Left cardiac atrium (tissue), 4 donors: ENCODE measurements at regions not wholly inside any gene's neighbourhood (a gene's known extent, or its start where the extent isn't known, plus 50 kb on each side); places are given as distances from the start of the nearest gene placed in this dataset.

Source experiments
- ATAC-seq, 2 donors: fragments of 200-7000 bp; cut with Tn5 transposase; one replicate each; pipeline ENCODE4 v1.9.1; 2020; ENCODE audit warnings: mild to moderate bottlenecking in 2 of 2, moderate library complexity in 2 of 2
- DNase-seq: peaks from one replicate; pipeline ENCODE4 v3.0.0-alpha.2; 2020
- intact Hi-C, 2 donors: fragments of 100-400 bp; cut with DNase I; formaldehyde crosslinking; loops; one replicate each; pipeline versions ENCODE4 v1.14.1 to v1.15.1; 2022 to 2023
- donor health status: DM: no; HTN: yes; CAD: no.
- donor health status: DM: no; HTN: yes; CAD: no; lungs with severe emphysema.
- donor health status: DM: yes; HTN: yes; CAD: no.
- donor health status: Dilated cardiomyopathy.

- intact Hi-C loops = no loop called here
- no peak for DNase-seq
- ATAC-seq = no peak
These were observed 477.7 kb downstream of the MAN2A1 start for GRCh38 chr5:110167384-110167783.

GRCh38 chr5:110169461-110169860 is 479.7 kb downstream of the MAN2A1 start:
- DNase-seq = no peak
- no peak for ATAC-seq
- intact Hi-C loops = no loop called here

- ATAC-seq (no peak), DNase-seq (no peak)
- intact Hi-C loops = no loop called here
These were observed 488.0 kb downstream of the MAN2A1 start for GRCh38 chr5:110177729-110178128.

- intact Hi-C loops = no loop called here
- DNase-seq (no peak), ATAC-seq (no peak)
These were observed 489.6 kb downstream of the MAN2A1 start for GRCh38 chr5:110179321-110179720.

GRCh38 chr5:110194191-110194590 is 504.5 kb downstream of the MAN2A1 start:
- no peak for ATAC-seq
- DNase-seq = no peak
- intact Hi-C loops = no loop called here

- no peak for DNase-seq
- no peak for ATAC-seq
- intact Hi-C loops = no loop called here
These were observed 505.6 kb downstream of the MAN2A1 start for GRCh38 chr5:110195288-110195687.

GRCh38 chr5:110201791-110202190 is 512.1 kb downstream of the MAN2A1 start:
- intact Hi-C loops = no loop called here
- ATAC-seq = no peak
- DNase-seq = no peak

GRCh38 chr5:110203661-110204060 is 513.9 kb downstream of the MAN2A1 start:
- DNase-seq = no peak
- no peak for ATAC-seq
- intact Hi-C loops = no loop called here

GRCh38 chr5:110209401-110209800 is 517.1 kb downstream of the TMEM232 start:
- no peak for DNase-seq

GRCh38 chr5:110218981-110219380 is 507.5 kb downstream of the TMEM232 start:
- ATAC-seq = no peak
- intact Hi-C loops = no loop called here
- DNase-seq = no peak

More at GRCh38 chr5:110209401-110209800, 517.1 kb downstream of the TMEM232 start:
- intact Hi-C loops = no loop called here
- no peak for ATAC-seq

- ATAC-seq = no peak
- no peak for DNase-seq
- intact Hi-C loops = no loop called here
These were observed 506.7 kb downstream of the TMEM232 start for GRCh38 chr5:110219769-110220168.

- DNase-seq (no peak), ATAC-seq (no peak)
- intact Hi-C loops = no loop called here
These were observed 505.4 kb downstream of the TMEM232 start for GRCh38 chr5:110221036-110221435.

GRCh38 chr5:110224050-110224449 is 502.4 kb downstream of the TMEM232 start:
- DNase-seq (no peak), ATAC-seq (no peak)
- intact Hi-C loops = no loop called here

- no peak for ATAC-seq
- intact Hi-C loops = no loop called here
- DNase-seq = no peak
These were observed 500.5 kb downstream of the TMEM232 start for GRCh38 chr5:110225949-110226348.

- ATAC-seq (no peak), DNase-seq (no peak)
- intact Hi-C loops = no loop called here
These were observed 486.7 kb downstream of the TMEM232 start for GRCh38 chr5:110239786-110240185.

GRCh38 chr5:110242950-110243349 is 483.5 kb downstream of the TMEM232 start:
- DNase-seq = no peak
- no peak for ATAC-seq
- intact Hi-C loops = no loop called here

- intact Hi-C loops = no loop called here
- no peak for ATAC-seq
- DNase-seq = no peak
These were observed 477.6 kb downstream of the TMEM232 start for GRCh38 chr5:110248921-110249320.

- intact Hi-C loops = no loop called here
- ATAC-seq = no peak
- DNase-seq = no peak
These were observed 476.1 kb downstream of the TMEM232 start for GRCh38 chr5:110250355-110250754.

- intact Hi-C loops = no loop called here
These were observed 475.7 kb downstream of the TMEM232 start for GRCh38 chr5:110250755-110251154.

GRCh38 chr5:110251366-110251765 is 475.1 kb downstream of the TMEM232 start:
- ATAC-seq (no peak), DNase-seq (no peak)
- intact Hi-C loops = no loop called here

More at GRCh38 chr5:110250755-110251154, 475.7 kb downstream of the TMEM232 start:
- DNase-seq = no peak
- ATAC-seq = no peak

- intact Hi-C loops = no loop called here
- DNase-seq (no peak), ATAC-seq (no peak)
These were observed 471.3 kb downstream of the TMEM232 start for GRCh38 chr5:110255194-110255593.

- DNase-seq (no peak), ATAC-seq (no peak)
- intact Hi-C loops = no loop called here
These were observed 470.2 kb downstream of the TMEM232 start for GRCh38 chr5:110256298-110256697.
